ENCODE measurements at regions not wholly inside any gene's neighbourhood (a gene's known extent, or its start where the extent isn't known, plus 50 kb on each side); places are given as distances from the start of the nearest gene placed in this dataset.

- CTCF ChIA-PET, result no interaction called here
- intact Hi-C loops (cut with micrococcal nuclease), result no loop called here
- no TSS peak for BruUV-seq (replicated peaks)
Observed at GRCh38 chr6:94417363-94417762, 998.0 kb upstream of the EPHA7 start.

More at GRCh38 chr6:94417363-94417762, 998.0 kb upstream of the EPHA7 start:
- RAD21 ChIA-PET (ENCODE audit: low non-redundant PET in 1 of 2, low total read pairs in 2 of 2, uncharacterized antibody in 2 of 2, unreplicated experiment in 2 of 2), result no interaction called here
- H3K4me2 ChIP-seq (ENCODE audit: low read length), result no peak overlapping the region
- H2AFZ ChIP-seq (ENCODE audit: low read depth, low read length, poor library complexity, severe bottlenecking), result no peak overlapping the region
- no peak overlapping the region for H3K4me3 ChIP-seq (replicated peaks in 1 of 2; ENCODE audit: low read depth in 1 of 2, low read length in 2 of 2)
- H3K27me3 ChIP-seq (ENCODE audit: insufficient read depth, low read length), result no peaks in the 10 kb centered on the region
- DNase-seq (ENCODE audit: low read depth, low spot score) (no peak), ATAC-seq (no peak)
- H3K36me3 ChIP-seq (ENCODE audit: control insufficient read depth in 1 of 2, insufficient read depth in 2 of 2, low read length in 2 of 2), result no peaks in the 10 kb centered on the region
- H3K9me3 ChIP-seq (ENCODE audit: control insufficient read depth in 1 of 2, insufficient read depth in 1 of 2, low read depth in 1 of 2, low read length in 2 of 2), result 0 out of 4 replicates have a peak, but pooled peaks cover 0 to 5% of the 10 kb centered on the region in 2 experiments
- no peak overlapping the region for H3K27ac ChIP-seq (ENCODE audit: low read depth, low read length)
- H3K9me2 ChIP-seq (ENCODE audit: insufficient read depth), result no peaks in the 10 kb centered on the region
- no peak overlapping the region for H3K9ac ChIP-seq (ENCODE audit: low read length)
- H3K79me2 ChIP-seq (ENCODE audit: insufficient read depth, low read length), result no peaks in the 10 kb centered on the region
- no peak for TF ChIP-seq RAD21 (IDR thresholded peaks at IDR 0.05; ENCODE audit: low read depth)
- no peak for TF ChIP-seq YY1 (IDR thresholded peaks at IDR 0.05; ENCODE audit: extremely low read depth, insufficient replicate concordance, low read depth, low read length)
- no peak for TF ChIP-seq EZH2phosphoT487 (IDR thresholded peaks at IDR 0.05; ENCODE audit: borderline replicate concordance)
- TF ChIP-seq CEBPB (IDR thresholded peaks at IDR 0.05; ENCODE audit: low read depth), result no peak
- no peak for TF ChIP-seq SIN3A (IDR thresholded peaks at IDR 0.05; ENCODE audit: low read depth)
- TF ChIP-seq ZBTB33 (IDR thresholded peaks at IDR 0.05; ENCODE audit: extremely low read depth, insufficient replicate concordance, low read length), result no peak
- no peak for TF ChIP-seq ATF3 (IDR thresholded peaks at IDR 0.05)
- no peak for TF ChIP-seq POLR2A (IDR thresholded peaks at IDR 0.05; ENCODE audit: borderline replicate concordance, extremely low read depth, insufficient read depth, insufficient read length)
- no peak for TF ChIP-seq EGR1 (IDR thresholded peaks at IDR 0.05; ENCODE audit: low read depth)
- TF ChIP-seq POLR2AphosphoS5 (IDR thresholded peaks at IDR 0.05; ENCODE audit: low read depth, low read length), result no peak
- TF ChIP-seq SP1 (IDR thresholded peaks at IDR 0.05; ENCODE audit: low read depth), result no peak
- no peak for TF ChIP-seq FOSL1 (IDR thresholded peaks at IDR 0.05; ENCODE audit: low read depth)
- no peak for TF ChIP-seq REST (IDR thresholded peaks at IDR 0.05; ENCODE audit: low read depth)
- no peaks in the 10 kb centered on the region for H3K4me1 ChIP-seq (ENCODE audit: control insufficient read depth in 1 of 2, insufficient read depth in 2 of 2, low read length in 2 of 2)
- POLR2A ChIA-PET, result no interaction called here
- H4K20me1 ChIP-seq (ENCODE audit: insufficient read depth), result no peaks in the 10 kb centered on the region

All from HCT116 (cell line).